Renal cortical epithelial cell (primary cell): ENCODE measurements at regions not wholly inside any gene's neighbourhood (a gene's known extent, or its start where the extent isn't known, plus 50 kb on each side); places are given as distances from the start of the nearest gene placed in this dataset.

Experiments used
- DNase-seq: peaks from one replicate; pipeline ENCODE4 v3.0.0-alpha.2; 2011; ENCODE audit warnings: low read depth

DNA sequence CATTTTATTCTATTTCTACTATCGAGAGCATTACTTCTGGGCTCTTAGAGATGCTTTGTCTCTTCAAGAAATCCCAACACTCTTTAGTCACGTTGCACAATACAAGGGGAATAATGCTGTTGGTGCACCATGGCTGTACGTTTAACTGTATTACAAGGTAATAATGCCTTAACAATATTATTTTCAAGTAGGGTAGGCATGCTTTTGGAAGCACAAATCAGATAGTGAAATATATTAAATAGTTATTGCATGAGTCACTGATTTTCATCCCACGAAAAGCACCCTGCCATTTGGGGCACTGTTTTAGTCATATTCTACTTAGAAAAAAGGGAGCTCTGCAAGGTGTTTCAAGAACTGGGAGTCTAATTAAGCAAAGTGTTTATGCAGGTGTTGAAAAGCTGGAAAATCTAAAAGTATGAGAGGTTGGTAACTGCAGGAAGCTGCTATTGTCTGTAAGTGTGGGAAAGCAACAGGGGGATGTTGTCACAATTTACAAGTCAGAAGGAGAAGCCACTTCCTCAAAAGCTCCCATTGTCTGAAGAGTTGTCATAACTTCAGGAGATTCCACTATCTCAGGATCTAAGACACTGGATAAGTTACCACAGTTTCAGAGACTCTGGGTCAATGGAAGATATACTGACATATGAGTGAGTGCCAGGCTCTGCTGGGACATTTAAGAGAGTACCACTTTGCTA lies 218.2 kb downstream of the JRKL start:
- DNase-seq, result no peak

DNA sequence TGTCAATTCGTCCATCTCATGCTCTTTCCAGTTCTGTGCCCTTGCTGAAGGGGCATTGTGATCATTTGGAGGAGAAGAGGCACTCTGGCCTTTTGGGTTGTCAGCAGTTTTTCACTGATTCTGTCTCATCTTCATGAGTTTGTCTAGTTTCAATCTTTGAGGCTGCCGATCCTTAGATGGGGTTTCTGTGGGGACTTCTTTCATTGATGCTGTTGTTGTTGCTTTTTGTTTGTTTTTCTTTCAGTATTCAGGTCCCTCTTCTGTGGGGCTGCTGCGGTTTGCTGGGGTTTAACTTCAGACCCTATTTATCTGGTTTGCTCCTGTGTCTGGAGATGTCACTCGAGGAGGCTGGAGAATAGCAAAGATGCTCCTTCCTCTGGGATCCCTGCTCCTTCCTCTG lies 224.3 kb downstream of the JRKL start:
- DNase-seq, result no peak

DNA sequence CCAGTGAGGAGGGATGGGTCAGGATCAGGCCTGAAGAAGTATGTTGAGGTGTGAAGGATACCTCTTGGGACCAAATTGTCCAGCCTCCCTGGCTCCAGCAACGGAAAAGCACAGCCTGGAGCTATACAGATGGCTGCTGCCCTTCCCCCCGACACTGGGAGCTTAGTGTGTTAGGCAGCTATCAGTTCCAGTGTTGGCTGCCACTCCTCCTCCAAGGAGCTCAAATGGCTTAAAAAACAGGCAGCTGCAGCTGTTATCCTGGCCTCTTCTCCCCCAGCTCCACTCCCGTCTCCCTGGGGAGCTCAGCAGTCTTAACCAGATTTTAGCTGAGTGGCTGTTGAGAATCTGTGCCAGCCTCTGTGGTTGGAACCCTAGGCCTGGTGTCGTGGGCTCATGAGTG lies 225.0 kb downstream of the JRKL start:
- no peak for DNase-seq

DNA sequence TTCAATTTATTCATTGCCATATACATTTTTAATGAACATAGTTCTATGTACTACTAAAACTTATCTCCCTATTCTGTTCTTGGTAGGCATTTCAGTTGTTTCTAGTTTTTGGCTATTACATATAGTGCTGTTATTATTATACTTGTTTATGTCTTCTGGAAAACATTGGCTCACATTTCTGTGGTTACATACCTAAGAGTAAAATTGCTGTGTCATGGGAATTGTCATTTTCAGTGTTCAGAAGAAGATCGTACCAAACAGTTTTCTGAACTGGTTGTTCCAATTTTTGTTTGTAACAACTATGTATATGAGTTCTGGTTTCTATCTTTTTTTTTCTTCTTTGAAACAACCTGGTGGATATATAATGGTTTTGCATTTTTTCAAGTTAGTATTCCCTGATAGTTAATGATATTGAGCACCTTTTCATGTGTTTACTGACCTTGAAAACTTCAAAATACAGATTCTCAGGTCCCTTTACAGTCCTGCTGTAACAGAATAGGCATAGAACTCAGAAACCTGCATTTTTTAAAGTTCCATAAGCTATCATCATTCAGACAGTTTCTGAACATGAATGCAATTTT lies 230.7 kb downstream of the JRKL start:
- no peak for DNase-seq

DNA sequence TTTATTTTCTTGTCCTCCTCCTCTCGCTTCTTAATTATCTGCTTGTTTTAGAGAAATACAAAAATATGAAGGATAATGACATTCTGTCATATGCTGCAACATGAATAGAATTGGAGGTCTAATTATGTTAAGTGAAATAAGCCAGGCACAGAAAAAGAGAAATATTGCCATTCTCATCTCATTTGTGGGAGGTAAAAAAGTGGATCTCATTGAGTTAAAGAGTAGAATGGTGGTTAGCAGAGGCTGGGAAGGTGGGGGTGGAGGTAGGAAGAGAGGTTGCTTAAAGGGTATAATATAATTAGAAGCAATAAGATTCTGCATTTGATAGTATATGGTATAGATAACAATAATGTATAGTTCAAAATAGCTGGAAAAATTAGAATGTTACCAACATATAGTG lies 231.3 kb downstream of the JRKL start:
- DNase-seq, result no peak

DNA sequence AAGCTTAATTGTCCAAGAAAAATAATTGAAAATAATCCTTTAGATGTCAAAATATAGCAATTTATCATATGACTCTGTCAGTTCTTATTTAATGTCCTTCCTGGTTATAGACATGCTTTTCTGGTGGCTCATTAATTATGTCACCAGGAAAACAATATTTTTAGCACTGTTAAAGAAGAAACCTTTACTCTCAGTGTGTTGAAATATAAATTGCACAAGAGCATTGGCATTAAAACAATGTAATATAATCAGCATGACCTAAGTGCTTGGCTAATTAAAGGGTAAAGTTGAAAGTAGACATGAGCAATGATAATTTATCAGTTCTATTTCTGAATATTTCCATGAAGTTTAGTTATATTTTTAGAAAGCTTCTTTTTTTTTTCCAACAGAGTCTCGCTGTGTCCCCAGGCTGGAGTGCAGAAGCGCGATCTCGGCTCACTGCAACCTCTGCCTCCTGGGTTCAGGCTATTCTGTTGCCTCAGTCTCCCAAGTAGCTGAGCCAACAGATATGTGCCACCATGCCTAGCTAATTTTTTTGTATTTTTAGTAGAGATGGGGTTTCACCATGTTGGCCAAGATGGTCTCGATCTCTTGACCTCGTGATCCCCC lies 232.3 kb downstream of the JRKL start:
- no peak for DNase-seq

DNA sequence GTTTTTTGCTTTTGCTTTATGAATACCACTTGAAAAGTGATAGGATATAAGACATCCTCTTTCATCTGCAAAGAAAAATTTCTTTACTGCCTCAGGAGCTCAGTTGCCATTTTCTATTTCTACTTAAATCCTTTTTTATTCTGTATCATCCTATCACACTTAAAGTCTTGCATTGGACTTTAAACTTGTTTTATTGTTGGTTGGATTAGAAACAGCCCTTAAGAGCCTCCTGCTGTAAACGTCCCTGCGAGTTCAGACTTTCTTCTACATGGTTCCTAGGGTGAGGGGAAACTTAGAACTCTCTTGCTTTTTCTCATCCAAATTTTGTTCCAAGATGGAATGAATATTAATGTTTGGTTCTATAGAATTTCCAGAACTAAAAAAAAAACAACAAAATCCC lies 234.3 kb downstream of the JRKL start:
- no peak for DNase-seq

DNA sequence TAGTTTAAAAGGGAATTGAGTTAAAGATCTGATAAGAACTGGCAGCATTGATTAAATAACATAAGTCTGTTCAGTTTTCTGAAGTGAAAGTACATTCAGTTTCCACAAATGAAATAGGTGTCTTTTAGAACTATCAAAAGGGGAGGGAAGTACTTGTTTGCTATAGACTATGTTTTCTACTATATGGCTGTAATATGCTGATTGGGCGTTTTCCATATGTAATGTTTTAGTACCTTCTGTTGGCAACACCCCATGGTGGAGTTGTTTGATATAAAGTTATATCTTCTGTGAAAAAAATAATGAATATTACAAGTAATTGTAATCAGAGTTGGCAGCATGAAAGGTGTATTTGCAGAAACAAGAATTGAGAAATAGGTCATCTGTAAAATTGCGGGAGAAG lies 237.6 kb downstream of the JRKL start:
- no peak for DNase-seq

DNA sequence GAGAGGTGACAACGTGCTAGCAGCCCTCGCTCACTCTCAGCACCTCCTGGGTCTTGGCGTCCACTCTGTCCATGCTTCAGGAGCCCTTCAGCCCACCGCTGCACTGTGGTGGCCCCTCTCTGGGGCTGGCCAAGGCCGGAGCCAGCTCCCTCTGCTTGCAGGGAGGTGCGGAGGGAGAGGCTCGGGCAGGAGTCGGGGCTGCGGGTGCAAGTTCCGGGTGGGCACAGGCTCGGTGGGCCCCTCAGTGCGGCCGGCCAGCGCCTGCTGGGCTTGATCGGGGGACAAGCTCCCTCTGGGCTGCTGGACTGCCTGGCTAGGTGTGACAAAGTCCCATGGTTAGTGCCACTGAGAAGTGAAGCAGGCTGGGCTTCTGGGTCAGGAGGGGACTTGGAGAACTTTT lies 245.8 kb downstream of the JRKL start:
- no peak for DNase-seq

DNA sequence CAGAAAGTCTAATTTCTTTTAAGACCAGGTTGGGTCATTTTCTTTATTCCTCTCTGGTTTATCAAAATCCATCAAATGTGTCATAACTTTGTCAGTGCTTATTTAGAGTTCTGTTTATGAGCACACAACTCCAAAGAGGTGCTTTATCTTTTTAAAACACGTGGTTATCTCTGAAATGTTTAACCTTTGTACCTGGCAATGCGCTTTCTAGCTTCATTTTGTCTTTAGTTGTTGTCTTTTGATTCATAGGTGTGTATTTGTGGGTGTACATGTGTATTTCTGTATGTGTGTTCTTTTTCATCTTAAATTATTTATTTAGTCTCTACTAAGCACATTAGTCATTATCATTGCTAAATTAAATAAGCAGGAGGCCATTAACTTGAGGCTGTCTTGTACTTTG lies 251.4 kb downstream of the JRKL start:
- no peak for DNase-seq

DNA sequence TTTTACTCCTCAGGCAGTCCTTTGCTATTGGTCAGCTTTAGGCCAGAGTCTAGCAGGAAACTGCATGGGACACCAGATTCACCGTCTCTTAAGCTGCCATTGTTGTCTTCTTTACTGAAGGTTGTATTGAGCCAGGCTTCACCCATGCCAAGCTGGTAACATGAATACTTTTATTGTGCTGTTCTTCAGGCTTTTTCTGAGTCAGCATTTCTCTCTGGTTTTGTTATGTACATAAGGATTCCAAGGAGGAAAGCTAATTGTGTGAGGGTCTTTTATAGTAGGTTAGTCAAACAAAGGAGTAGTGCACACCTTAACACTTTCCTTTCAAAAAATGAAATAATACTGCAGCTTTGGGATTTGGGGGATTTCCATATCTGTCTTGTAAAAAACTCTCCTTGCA lies 252.8 kb downstream of the JRKL start:
- DNase-seq, result no peak

DNA sequence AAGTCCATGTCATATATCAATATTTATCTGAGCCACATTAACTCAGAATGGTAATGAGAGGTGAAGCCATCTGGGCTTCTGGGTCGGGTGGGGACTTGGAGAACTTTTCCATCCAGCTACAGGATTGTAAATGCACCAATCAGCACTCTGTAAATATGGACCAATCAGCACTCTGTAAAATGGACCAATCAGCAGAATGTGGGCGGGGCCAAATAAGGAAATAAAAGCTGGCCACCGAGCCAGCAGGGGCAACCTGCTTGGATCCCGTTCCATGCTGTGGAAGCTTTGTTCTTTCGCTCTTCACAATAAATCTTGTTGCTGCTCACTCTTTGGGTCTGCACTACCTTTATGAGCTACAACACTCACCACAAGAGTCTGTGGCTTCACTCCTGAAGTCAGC lies 253.4 kb downstream of the JRKL start:
- no peak for DNase-seq

DNA sequence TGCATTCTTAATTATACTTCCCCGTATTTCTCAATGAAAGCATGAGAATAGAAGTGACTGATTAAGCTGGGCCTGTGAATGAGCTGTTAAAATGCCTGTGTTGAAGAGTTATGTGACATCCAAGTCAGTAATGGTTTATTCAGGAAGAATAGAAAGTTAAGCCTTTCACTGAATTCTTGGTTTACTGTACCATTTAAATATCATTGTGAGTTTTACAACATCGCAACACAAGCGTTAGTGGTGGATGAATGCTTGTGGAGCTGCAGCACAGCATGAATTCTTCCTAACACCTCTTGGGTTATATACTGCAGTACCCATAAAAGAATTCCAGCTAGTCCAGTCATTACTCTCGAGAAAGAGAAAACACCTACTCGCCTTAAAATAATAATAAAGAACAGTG lies 257.8 kb downstream of the JRKL start:
- no peak for DNase-seq

DNA sequence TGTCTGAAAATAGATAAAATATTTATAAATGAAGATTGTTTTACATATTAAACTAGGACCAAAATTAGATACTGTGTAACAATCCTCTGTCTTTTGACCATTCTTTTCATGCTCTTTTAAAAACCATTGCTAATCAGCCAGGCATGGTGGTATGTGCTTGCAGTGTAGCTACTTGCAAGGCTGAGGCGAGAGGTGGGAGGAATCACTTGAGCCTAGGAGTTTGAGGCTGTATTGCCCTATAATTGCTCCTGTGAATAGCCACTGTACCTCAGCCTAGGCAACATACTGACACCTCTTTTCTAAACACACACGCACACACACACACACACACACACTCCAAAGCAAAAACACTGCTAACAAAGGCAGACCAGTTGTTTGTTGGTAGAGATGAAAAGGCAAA lies 259.2 kb downstream of the JRKL start:
- no peak for DNase-seq

DNA sequence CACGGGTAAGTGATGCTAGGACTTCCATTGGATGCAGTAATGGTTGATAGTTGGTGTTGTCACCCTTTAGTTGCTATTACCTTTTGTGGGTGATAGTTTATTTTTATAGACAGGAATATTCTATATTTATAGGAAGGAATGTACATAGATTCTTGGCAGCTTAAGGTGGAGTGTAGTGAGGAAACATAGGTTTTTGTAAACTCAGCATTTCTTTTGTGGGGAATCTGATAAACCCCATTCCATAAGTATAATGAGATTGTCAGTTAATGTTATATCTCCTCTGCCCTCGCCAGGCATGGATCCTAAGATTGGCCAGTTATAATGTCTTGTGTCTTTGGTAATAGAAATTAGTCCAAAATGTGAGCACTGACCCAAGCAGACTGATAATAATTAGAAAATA lies 262.7 kb downstream of the JRKL start:
- no peak for DNase-seq

DNA sequence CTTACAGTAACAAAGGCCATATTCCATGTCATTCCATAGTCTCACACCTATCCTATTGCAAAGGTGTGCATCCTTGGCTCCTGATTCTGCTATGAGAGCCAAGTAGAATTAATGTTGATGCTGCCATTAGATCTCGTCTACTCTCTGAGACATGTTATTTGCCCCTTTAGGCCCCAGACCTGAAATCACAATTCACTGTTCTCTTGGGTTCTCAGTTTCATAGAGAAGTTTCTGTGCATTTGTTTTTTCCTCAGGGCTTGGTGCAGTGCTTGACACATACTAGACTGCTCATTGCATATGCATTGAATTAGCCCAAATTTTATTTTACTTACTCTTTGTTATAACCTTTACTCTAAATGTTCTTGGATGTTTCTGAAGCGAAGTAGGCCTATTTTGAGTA lies 265.7 kb downstream of the JRKL start:
- DNase-seq, result no peak

DNA sequence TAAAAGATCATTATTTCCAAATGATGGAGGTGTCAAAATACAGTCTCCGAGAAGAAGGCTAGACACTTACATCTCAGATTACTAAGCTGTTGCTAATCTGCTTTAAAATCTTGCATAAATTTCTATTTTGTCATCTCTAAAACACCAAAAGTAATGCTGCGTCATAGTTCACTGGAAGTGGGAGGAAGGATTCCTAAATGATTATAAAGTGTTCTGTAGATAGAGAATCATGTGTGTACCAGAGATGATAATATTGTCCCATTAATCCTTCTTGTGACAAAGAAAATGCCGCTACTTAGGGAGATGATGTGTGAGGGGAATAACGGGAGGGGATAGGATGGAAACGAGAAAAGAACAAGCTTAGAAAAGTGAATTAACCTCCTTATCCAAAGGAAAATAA lies 268.6 kb downstream of the JRKL start:
- no peak for DNase-seq

DNA sequence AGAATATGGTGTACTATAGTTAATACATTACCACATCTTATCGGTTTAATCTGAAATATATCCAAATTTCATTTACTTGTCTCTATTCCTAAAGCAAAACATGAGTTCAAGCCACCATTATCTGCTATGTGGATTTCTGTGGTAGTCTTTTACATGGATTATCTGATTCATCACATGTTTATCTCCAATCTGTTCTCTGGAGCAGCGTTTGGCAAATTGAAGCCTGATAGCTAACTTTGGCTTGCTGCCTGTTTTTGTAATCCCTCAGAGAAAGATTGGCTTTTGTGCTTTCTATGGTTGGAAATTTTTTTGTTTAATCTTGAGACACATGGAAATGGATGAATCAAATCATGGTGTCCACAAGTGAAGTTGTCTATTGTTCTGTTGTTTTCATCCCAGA lies 274.3 kb downstream of the JRKL start:
- no peak for DNase-seq

DNA sequence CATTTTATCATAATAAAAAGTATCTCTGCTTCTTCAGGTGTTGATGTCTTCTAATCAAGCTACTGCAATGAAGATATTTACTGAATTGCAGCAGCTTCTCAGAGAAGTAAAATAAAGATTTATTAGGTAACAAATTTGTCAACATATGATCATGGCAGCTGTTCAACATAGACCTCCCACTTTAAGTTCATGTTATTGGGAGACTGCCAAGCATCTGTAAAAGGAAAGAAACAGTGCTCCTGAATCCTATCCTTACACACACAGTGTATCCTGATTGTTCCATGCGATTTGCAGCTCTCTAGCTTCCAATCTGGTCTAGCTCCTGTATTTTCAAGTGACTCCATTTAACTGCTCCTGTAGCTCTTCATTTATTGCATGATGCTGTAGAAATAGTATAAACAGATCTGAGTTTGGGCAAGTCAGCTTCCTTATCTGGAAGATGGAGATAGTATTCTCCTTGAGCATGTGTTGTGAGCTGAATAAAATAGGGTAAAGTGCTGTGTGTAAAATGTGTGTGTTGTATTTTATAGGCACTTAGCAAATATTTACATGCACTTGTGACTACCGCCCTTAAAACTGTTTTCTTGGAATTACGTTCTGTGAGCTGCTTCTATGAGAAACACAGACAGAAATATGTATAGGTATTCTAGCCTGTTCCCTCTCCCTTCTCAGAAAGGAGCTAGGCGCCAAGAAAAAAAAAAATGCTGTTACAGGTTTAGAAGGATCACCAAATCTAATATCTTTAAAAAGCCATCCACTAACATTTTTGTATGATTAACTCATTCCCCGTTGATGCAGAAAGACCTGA lies 290.6 kb downstream of the JRKL start:
- DNase-seq, result no peak

DNA sequence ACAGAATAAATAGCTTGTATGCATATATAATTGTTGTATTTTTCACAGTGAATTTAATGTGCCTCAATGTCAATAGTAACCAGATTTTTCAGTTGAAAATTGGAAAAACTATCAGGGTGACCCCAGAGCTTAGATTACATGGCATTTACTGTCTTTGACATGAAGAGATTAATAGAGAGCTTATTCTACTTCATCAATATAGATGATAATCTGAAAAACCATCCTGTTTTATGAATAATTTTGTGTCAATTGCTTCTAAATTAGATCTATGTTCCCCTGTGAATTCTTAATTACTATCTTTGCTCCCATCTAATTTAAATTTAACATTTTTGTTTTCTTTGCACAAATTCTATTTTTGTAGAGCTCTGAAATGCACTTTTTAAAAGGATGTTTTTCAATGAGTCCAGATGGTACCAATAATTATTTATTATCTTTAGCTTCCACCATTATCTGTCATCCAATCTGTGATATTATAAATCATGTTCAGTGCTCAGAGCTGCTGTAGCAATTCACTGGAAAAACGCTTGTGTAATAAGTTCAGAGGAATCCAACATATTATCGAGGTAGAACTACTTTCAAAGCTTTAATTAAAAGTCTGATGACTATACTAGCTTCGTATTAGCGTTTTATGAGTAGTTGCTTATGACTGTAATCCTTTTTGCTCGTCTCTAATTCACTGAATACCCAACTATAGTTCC lies 291.4 kb downstream of the JRKL start:
- DNase-seq, result no peak

DNA sequence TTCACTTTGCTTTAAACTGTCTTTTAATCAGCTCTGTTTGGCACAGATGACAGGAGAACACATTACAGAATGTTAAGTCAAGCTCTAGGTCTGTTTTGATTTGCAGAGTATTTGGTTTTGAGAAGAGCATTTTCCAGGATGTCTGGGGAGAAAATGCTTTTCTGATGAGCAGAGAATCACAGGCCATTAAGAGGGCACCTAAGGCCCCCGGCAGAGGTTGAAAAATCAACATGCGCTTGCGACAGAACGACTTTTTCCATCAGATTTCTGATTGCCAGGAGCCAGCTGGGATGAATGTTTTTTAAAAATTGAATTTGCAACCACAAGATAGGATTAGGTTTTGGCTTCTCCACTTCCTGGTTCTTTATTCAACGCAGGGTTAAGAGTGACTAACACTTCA lies 304.5 kb downstream of the JRKL start:
- no peak for DNase-seq

DNA sequence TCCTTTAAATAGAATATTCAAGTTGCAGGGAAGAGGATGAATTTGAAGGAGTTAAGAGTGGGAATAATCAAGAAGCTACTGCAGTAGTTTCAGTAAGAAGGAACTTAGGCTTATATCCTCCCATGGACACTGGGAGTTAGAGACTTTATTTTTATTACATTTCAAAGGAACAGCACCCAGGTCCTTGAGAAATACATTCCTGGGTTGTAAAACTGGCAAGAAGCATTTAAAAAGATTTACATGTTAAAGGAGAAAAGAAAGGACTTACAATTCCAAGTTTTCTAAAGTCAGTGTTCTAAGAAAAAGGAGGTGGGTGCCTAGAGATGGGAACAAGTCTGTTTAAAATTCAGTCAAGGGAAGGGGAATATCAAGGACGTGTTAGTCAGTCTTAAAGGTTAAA lies 306.9 kb downstream of the JRKL start:
- no peak for DNase-seq
